HL-60 (cell line): ENCODE measurements at regions not wholly inside any gene's neighbourhood (a gene's known extent, or its start where the extent isn't known, plus 50 kb on each side); places are given as distances from the start of the nearest gene placed in this dataset.

Source experiments
- GABPA ChIP-seq: IDR thresholded peaks from 2 replicates; pipeline ENCODE4 v1.6.1; 2012; ENCODE audit warnings: low read depth
- POLR2AphosphoS5 ChIP-seq: IDR thresholded peaks from 2 replicates; pipeline ENCODE4 v1.6.1; 2012; ENCODE audit warnings: low read depth
- TF ChIP-seq, protein P1 (sequence below): IDR thresholded peaks from one replicate; pipeline ENCODE4 v1.5.1; 2011; ENCODE audit warnings: low read length, control low read depth, inconsistent platforms; ENCODE audit not compliant: insufficient read depth
- TF ChIP-seq, protein P2 (sequence below): IDR thresholded peaks from 2 replicates; pipeline ENCODE4 v1.6.1; 2012; ENCODE audit warnings: low read depth; ENCODE audit not compliant: insufficient replicate concordance

DNA sequence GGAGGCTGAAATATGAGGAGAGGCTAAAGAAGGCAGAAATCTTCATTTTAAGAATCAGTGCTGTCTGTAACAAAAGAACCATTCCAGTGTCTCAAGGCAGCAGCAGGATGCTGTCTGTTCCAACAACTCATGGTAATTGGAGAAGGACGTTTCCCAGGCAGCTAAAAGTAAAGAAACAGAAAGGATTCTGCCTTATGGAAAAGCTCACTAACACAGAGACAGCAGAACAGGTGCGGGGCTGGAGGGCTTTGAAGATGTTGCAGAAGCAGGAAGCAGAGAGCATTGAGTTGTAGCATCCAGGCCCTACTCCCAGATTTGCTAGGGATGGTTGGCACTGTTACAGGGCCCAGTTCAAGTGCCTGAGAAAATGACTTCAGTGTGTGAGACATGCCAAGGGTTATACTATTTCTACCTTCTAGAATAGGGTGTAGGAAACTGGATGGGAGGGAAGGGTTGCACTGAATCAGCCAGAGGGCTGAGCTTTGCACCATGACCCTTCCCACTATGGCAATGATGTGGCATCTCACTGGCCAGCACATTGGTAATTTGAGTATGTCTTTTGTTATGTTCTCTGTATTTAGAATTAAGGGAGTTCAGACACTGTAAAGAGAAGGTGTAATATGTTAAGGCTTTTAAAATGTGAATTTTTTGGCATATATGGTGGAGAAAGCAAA lies 160.0 kb upstream of the FBXO33 start:
- TF ChIP-seq, protein P1, sequence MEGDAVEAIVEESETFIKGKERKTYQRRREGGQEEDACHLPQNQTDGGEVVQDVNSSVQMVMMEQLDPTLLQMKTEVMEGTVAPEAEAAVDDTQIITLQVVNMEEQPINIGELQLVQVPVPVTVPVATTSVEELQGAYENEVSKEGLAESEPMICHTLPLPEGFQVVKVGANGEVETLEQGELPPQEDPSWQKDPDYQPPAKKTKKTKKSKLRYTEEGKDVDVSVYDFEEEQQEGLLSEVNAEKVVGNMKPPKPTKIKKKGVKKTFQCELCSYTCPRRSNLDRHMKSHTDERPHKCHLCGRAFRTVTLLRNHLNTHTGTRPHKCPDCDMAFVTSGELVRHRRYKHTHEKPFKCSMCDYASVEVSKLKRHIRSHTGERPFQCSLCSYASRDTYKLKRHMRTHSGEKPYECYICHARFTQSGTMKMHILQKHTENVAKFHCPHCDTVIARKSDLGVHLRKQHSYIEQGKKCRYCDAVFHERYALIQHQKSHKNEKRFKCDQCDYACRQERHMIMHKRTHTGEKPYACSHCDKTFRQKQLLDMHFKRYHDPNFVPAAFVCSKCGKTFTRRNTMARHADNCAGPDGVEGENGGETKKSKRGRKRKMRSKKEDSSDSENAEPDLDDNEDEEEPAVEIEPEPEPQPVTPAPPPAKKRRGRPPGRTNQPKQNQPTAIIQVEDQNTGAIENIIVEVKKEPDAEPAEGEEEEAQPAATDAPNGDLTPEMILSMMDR = no peak
- TF ChIP-seq GABPA (no peak), POLR2AphosphoS5 (no peak)
- TF ChIP-seq, protein P2, sequence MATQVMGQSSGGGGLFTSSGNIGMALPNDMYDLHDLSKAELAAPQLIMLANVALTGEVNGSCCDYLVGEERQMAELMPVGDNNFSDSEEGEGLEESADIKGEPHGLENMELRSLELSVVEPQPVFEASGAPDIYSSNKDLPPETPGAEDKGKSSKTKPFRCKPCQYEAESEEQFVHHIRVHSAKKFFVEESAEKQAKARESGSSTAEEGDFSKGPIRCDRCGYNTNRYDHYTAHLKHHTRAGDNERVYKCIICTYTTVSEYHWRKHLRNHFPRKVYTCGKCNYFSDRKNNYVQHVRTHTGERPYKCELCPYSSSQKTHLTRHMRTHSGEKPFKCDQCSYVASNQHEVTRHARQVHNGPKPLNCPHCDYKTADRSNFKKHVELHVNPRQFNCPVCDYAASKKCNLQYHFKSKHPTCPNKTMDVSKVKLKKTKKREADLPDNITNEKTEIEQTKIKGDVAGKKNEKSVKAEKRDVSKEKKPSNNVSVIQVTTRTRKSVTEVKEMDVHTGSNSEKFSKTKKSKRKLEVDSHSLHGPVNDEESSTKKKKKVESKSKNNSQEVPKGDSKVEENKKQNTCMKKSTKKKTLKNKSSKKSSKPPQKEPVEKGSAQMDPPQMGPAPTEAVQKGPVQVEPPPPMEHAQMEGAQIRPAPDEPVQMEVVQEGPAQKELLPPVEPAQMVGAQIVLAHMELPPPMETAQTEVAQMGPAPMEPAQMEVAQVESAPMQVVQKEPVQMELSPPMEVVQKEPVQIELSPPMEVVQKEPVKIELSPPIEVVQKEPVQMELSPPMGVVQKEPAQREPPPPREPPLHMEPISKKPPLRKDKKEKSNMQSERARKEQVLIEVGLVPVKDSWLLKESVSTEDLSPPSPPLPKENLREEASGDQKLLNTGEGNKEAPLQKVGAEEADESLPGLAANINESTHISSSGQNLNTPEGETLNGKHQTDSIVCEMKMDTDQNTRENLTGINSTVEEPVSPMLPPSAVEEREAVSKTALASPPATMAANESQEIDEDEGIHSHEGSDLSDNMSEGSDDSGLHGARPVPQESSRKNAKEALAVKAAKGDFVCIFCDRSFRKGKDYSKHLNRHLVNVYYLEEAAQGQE = no peak
